GM21576 (cell line): ENCODE measurements at regions not wholly inside any gene's neighbourhood (a gene's known extent, or its start where the extent isn't known, plus 50 kb on each side); places are given as distances from the start of the nearest gene placed in this dataset.
"Not testable (repeated sequence)": the region's sequence is repeated elsewhere in the genome, so short reads cannot be mapped to it uniquely, and the experiment has no call there.

Source experiments
- ATAC-seq: cut with Tn5 transposase; IDR thresholded peaks from one replicate; pipeline ENCODE4 v1.9.1; 2021; ENCODE audit warnings: mild to moderate bottlenecking, moderate library complexity; ENCODE audit not compliant: unreplicated experiment

GRCh38 chr7:14973712-14974428 lies 71.3 kb upstream of the DGKB start:
- ATAC-seq: no peak

- not testable (repeated sequence) for ATAC-seq
Measured at GRCh38 chr7:14971678-14972077, 69.1 kb upstream of the DGKB start.

GRCh38 chr7:14967376-14967775 lies 64.8 kb upstream of the DGKB start:
- not testable (repeated sequence) for ATAC-seq

DNA sequence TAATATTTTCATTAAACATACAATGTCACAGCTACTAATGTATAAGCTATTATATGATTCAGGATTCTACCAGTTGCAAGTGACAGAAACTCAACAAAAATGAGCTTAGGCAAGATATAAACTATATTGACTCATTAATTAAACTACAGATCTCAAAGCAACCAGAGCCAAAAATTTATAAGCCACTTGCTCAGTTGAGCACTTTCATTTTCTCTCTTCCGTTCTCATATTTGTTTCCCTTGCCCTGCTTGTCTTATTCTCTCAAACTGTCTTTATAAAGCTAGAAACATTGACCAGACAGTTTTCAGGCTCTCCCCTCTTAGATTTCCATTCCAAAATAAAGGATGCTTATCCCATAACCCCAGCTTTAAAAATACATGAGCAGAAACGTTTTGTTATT lies 60.2 kb upstream of the DGKB start:
- no peak for ATAC-seq

DNA sequence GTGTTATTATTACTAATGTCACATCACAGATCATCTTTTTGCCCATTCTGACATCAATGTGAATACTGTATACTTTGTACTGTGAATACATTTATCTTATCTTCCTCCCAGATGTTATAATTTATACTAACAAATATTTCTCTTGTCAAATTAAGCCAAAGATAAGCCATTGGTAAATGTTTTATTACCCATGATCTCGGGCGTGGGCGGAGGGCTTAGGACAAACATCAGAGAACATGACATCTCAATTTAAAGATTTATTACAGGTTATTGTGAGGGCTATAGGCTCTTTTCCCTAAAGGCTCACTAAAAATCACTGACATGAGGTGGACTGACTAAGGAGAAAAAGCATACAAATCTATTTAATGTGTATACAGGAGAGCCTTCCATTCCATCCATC lies 58.2 kb upstream of the DGKB start:
- no peak for ATAC-seq

DNA sequence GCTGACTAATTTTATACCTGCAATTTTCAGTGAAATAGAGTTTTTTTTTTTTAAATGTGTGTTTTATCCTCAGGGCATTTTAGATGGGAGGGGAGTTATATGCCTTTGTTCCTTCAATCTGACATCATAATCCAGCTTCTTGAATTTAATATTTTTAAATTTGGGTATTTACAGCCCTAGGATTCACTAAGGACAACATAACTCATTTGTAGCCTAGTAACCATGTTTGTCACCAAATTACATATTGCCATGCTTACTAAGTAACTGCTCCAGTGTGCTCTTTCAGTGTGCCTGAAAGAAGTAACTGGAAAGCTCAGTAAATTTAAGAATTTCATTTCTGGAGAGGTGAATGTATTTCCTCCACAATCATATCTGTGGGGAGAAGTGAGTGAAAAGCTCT lies 56.8 kb upstream of the DGKB start:
- ATAC-seq: no peak

GRCh38 chr7:14954035-14954434 lies 51.5 kb upstream of the DGKB start:
- no peak for ATAC-seq
